HG02678 (cell line): ENCODE measurements at regions not wholly inside any gene's neighbourhood (a gene's known extent, or its start where the extent isn't known, plus 50 kb on each side); places are given as distances from the start of the nearest gene placed in this dataset.

Experiments
- ATAC-seq: cut with Tn5 transposase; IDR thresholded peaks from one replicate; pipeline ENCODE4 v1.9.1; 2021; ENCODE audit warnings: mild to moderate bottlenecking, moderate library complexity; ENCODE audit not compliant: unreplicated experiment

DNA sequence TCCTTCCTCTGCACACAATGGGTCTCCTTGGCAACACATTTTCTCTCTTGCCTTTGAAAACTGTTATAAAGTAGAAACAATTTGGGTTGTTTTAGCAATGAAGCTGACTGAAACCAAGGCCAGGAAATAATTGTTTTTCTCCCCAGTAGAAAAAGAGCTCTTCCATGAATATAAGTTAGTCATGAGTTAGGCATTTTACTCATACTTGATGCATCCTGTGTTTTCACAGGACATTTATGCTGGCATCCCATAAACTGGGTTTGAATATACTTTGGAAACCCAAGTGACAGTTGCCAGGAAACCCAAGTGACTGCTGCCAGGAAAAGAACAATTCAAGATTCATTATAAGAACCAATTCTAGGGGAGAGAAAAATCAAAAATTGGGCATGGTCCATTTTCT lies 128.6 kb upstream of the NPY2R start:
- no peak for ATAC-seq

DNA sequence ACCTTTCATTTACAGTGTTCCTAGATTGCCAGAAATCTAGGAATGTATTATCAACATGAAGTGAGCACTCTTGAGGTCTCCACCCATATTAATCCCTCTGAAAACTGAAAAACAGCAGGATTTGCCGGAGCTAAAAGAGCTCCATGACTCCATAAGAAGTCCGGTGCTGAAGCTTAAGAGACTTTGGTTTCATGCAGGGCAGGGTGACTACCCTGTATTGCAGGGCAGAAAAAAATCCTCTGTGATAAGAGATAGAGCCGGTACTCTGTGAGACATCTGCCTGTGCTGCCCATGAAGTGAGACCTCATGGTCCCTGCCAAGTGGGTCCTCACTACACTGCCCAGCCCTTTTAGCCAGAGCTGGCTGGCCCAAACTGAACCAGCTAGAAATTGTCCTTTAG lies 127.2 kb upstream of the NPY2R start:
- ATAC-seq, result no peak

- ATAC-seq, result no peak
Measured at GRCh38 chr4:155085843-155086530, 122.4 kb upstream of the NPY2R start.

DNA sequence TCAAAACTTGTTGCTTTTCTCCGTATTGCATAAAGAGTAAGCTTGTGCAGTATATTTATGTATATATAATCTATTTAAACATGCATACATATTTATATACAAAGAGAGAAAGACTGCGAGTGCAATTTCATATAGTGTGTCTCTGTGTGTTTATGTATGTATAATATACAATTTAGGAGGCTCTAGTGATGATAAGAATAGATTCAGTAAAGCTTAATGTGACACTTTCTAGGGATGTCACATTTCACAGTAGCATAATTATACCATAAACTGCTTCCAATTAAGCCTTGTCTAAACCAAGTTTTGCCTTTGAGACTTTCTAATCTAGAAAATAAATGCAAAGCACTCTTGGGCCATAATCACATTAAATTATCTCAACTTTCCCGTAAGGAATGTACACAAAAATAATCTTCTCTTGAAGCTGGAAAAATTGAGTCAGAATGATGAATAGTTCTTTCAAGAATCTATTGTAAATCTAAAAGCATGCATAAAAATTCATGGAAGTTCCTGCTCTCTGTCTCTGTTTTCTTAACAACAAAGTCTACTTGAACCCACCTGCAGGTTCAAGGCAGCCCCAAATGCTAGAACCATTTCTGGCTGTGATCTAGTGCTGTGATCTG lies 114.1 kb upstream of the NPY2R start:
- ATAC-seq, result no peak

- ATAC-seq, result no peak
Measured at GRCh38 chr4:155099231-155099630, 109.2 kb upstream of the NPY2R start.

DNA sequence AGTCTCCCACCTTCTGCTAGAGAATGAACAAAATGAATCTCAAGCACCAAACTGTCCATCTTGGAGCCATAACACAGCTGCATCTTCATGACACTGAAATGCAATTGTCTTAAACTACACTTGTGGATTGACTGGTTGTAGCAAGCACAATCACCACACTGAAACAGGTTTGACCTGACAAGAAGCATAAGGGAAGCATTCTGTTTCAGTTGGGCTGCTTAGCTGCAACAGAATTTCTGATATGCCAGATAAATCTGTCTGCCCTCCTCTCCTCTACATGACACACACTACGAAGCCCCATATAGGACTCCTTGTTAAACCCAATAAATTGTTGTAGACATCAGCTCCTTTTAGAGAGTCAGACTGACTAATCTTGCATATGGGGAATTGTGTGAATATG lies 101.8 kb upstream of the NPY2R start:
- no peak for ATAC-seq

DNA sequence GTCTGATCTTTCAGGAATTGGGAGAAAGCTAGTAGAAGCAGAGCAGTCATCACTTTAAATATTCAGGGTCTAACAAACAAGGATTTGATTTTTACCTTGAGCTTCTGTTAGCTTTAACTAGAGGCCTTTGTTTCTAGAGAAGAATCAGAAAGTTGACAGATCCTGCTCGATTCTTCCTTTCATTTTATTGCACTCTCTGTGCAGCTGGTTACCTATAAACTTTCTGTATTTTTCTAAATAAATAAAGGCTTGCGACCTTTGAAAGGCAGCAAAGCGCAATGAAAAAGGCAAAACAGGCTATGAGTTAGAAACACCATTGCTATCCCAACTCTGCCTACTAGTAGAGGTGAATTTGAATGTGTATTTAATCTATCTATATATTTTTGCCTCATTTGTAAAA lies 101.4 kb upstream of the NPY2R start:
- no peak for ATAC-seq

- no peak for ATAC-seq
Measured at GRCh38 chr4:155114790-155115189, 93.6 kb upstream of the NPY2R start.

GRCh38 chr4:155119006-155119405 lies 89.4 kb upstream of the NPY2R start:
- ATAC-seq, result no peak

DNA sequence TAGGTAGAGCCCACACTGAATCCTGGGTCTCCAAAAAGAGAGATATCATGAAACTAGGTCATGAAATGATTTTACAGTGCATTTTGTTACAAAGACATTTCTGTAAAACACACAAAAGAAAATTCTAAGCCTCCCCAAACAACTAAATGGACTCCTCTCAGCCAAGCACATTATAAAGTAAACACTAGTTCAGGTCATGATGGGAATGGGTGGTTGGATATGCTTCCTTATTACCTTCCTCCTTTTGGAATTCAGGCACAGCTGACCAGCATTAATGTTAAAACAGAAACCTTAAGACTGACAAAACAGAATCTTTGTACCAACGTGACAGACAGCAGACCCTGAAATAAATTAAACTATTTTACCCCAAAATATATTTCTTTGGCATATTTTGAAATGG lies 87.9 kb upstream of the NPY2R start:
- no peak for ATAC-seq

DNA sequence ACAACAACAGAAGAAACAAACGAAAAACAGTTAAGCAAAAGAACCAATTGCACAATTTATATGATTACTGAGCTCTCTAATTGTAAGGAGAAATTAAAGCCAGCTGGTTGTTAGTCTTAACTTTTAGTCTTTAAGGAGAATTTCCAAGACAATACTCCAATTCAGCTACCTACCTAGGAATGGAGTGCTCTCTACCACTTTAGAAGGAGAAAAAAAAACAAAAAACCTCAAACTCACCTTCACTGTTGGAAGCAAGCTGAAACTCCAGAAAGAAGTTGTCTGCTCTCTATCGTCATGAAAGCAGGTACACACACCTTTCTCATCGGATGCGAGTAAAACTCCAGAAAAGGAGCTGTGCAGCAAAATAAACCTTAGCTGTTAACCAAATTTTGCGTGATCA lies 86.1 kb upstream of the NPY2R start:
- ATAC-seq, result no peak

DNA sequence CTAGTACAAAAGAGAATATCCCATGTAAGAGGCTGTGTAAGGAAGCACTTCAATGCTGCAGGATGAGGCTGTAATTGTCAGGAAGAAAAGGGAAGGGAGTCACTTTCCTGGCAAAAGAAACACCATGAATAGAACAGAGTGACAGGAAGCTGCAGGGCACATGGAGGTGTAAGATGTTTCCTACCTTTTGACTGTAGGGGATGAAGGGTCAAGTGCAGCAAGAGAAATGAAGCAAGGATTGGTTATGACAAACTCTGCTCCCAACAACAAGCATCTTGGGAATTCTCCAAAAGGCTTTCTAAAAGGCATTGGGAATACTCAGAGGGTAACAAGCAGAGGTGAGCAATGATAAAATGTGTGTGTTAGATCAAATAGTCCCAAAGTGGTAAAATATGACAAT lies 74.3 kb upstream of the NPY2R start:
- ATAC-seq, result no peak

- ATAC-seq, result no peak
Measured at GRCh38 chr4:155140889-155141288, 67.5 kb upstream of the NPY2R start.

GRCh38 chr4:155143512-155143911 lies 64.9 kb upstream of the NPY2R start:
- ATAC-seq, result no peak
